ENCODE measurements at regions not wholly inside any gene's neighbourhood (a gene's known extent, or its start where the extent isn't known, plus 50 kb on each side); places are given as distances from the start of the nearest gene placed in this dataset.
"Not testable (repeated sequence)": the region's sequence is repeated elsewhere in the genome, so short reads cannot be mapped to it uniquely, and the experiment has no call there.

DNA sequence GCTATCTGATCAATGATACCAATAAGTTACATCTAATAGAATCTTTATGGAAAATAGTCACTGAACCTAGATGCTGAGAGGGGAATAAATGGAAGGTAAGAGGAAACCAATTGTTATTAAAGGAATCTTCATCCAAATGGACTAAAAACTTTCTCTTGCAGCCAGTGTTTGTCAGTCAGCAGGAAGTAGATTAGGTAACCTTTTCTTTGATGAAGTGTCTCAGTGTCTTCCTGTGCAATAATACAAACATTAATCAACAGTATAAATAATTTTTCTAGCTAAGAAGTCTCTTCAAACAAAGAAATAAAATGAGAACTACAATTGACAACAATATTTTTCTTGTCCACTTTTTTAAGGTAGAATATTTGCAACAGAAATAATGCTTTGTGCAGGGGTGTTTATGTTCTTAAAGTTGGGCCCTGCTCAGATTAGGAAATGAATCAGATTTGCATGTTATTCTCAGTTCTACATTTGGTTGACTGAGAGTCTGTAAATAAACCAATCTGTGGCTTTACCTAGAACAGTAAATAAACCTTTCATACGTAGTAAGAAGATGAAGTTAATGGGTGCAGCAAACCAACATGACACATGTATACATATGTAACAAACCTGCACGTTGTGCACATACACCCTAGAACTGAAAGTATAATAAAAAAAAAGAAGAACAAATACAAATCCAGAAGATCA is 391.4 kb downstream of the MRPL39 start:
- DNase-seq: no peak
- in situ Hi-C loops (cut with HindIII; ENCODE audit: low pct_ligation_motif_present, low pct_unique_long_range_greater_than_20kb, low sequenced_read_pairs): no loop called here

DNA sequence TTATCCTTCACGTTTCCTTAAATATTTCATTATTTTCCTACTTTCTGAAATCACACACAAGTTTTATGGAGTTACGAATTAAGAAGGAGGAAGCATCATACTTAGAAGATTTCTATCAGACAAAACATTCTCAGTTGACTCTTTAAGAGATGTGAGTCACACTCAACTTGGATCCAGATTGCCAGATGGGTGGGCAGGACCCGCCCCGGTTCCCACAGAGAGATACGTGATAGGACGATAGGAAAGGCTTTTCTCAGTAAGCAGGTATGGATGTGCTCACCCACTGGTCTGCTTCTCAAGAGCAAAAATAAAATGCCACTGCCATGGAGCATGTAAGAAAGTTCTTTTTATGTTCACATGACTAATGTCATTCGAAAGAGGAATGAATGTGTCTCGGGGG is 392.6 kb downstream of the MRPL39 start:
- no peak for DNase-seq
- in situ Hi-C loops (cut with HindIII; ENCODE audit: low pct_ligation_motif_present, low pct_unique_long_range_greater_than_20kb, low sequenced_read_pairs): no loop called here

DNA sequence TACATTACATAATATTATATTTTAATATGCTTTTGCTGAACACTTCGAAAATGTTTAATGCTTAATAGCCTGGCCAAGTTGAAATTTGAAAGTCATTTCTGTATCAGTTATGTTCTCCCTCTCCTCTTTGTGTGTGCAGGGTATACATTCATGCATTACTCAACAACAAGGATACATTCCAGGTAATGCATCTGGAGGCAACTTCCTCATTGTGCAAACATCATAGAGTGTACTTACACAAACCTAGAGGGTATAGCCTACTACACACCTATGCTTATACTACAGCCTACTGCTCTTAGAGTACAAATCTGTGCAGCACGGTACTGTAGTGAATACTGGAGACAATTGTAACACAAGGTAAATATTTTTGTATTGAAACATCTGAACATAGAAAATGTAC is 407.3 kb downstream of the MRPL39 start:
- no peak for DNase-seq
- in situ Hi-C loops (cut with HindIII; ENCODE audit: low pct_ligation_motif_present, low pct_unique_long_range_greater_than_20kb, low sequenced_read_pairs): no loop called here

DNA sequence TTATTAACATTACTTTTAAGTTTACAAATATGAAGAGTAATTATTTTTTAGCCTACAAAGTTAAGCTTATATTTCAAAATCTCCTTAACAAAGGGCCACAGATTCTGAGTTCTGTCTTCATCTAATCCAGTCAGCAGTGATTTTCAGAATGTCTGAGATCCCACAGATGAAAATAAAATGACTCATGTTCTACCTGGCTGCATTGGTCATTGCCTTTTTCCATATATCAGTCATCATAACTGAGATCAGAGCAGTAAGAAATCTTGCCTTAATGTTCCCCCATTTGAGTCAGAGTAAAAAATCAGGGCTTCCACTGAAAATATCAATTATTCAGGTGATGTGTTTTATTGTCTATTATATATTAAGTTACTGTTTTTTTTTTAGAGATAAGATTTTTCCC is 416.1 kb downstream of the MRPL39 start:
- in situ Hi-C loops (cut with HindIII; ENCODE audit: low pct_ligation_motif_present, low pct_unique_long_range_greater_than_20kb, low sequenced_read_pairs): no loop called here
- DNase-seq: no peak

DNA sequence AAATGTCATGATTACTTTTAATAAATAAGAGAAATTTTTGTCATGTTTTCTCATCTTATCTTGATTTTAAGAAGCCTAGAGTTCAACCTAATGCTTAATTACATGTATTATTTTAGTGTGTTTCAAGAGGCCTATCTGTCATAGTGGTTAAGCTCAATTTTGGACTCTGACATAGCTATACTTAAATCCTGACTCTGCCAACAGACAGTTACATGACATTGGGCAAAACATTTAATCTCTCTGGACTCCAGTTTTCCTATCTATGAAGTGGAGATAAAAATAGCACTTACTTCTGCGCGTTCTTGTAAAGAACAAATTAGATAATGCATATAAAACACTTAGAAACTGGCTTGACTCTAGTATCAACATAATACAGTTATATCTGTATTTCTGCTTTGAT is 417.8 kb downstream of the MRPL39 start:
- in situ Hi-C loops (cut with HindIII; ENCODE audit: low pct_ligation_motif_present, low pct_unique_long_range_greater_than_20kb, low sequenced_read_pairs): no loop called here
- no peak for DNase-seq

DNA sequence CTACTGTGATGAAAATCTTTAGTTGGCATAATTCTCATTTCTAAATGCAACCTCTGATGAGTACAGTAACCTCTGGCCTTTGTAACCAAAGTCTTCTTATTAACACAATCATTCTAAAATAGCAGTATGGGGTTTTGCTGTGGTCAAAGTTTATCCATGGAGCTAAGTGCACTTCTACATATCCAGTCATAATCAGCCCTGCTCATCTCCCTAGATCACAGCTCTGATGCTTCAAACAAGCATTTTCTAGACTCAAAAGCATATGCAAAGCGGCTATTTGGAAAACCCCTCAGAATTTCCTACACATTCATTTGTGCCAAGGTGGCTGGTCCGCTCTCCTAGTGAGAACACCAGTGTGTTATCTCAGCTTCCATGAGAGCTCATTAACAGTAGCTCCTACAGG is 418.6 kb downstream of the MRPL39 start:
- in situ Hi-C loops (cut with HindIII; ENCODE audit: low pct_ligation_motif_present, low pct_unique_long_range_greater_than_20kb, low sequenced_read_pairs): no loop called here
- no peak for DNase-seq

DNA sequence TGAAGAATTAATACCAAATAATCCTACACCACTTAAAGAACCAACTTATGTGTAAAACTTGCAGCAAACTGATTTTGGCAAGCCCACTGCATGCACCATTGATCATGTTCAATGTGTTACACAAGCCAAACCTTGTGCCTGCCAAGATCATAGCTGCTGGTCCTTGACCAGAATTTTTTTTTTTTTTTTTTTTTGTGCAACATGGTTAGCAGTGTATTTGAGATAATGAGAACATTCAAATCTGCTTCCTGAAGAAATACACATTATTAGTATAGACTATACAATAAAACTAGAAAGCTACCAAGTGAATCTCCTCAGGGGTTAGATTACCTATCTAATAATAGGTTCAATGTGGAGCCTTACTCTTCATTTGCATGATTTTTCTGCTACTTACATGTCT is 421.0 kb downstream of the MRPL39 start:
- in situ Hi-C loops (cut with HindIII; ENCODE audit: low pct_ligation_motif_present, low pct_unique_long_range_greater_than_20kb, low sequenced_read_pairs): no loop called here
- DNase-seq: no peak

DNA sequence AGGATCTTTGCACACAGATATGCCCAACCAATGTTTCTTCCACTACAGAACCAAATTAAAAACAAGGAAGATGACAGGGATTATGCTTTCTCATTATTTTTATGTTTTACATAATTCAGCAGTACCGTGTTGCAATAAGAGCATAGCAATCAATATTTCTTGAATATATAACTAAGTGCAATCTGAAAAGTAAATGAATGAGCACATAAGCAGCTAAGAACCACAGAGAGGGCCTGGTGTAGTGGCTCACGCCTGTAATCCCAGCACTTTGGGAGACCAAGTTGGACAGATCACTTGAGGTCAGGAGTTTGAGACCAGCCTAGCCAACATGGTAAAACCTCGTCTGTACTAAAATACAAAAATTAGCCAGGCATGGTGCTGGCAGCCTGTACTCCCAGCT is 423.7 kb downstream of the MRPL39 start:
- no peak for DNase-seq
- in situ Hi-C loops (cut with HindIII; ENCODE audit: low pct_ligation_motif_present, low pct_unique_long_range_greater_than_20kb, low sequenced_read_pairs): no loop called here

DNA sequence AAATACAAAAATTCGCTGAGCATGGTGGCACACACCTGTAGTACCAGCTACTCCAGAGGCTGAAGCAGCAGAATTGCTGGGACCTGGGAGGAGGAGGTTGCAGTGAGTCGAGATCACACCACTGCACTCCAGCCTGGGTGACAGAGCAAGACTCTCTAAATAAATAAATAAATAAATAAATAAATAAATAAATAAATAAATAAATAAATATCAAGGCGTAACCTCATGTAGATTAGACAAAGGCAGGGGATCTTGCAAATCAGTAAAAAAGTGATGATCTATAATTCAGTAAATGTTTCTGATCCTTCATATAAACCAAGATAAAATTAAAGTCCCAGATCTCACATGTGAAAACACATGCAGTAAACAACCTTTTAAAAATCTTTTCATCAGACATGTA is 425.6 kb downstream of the MRPL39 start:
- in situ Hi-C loops (cut with HindIII; ENCODE audit: low pct_ligation_motif_present, low pct_unique_long_range_greater_than_20kb, low sequenced_read_pairs); DNase-seq: not testable (repeated sequence)

DNA sequence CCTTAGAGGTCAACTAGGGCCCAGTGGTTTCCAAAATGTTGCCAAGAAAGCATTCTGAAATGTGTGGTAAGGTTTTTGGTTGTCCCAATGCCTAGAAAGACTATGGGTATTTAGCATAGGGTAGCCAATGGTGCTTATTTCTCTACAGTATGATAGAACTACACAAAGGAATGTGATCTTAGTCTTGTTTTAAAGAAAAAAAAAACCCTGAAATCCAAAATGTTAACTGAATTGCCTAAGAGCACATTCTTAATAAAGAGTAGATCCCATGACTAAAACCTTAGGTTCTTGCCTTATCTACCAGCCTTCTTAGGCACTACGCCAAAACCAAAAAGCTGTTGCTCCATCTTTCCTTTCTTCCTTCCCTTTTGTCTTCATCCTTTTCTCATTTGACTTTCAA is 428.2 kb downstream of the MRPL39 start:
- in situ Hi-C loops (cut with HindIII; ENCODE audit: low pct_ligation_motif_present, low pct_unique_long_range_greater_than_20kb, low sequenced_read_pairs): no loop called here

DNA sequence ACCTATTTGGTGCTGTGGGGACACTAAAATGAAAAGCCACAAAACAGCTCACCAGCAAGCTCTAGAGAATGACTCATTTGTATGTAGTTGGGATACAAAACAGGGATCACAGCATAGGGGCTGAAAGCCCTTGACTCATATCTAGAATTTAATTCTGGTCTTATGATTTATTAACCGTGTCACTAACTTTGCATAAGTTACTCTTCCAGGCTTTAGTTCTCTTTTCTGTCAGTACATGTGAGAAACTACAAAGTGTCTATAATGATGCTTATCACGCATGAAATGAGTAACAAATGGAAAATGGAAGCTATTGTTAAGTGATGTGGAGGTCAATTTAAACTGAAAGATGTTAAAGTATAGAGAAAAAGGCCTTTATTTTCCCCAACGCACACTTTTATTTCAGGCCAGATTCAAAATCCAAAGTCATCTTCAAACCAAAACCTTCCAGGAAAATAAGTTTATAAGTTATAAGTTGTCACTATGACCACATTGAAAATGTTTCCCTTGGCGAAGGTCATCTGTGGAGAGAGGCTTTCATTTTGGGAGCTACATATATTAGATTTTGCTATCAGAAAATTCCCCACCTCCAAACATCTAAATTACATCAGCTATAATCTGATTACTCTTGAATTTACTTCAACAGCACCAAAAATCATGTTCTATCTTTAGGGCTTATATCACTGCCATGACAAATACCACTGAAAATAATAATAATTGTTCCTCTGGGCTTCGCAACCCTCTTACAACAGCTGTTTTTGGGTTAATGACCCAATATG is 430.5 kb downstream of the MRPL39 start:
- in situ Hi-C loops (cut with HindIII; ENCODE audit: low pct_ligation_motif_present, low pct_unique_long_range_greater_than_20kb, low sequenced_read_pairs): no loop called here
- no peak for DNase-seq

More for the DNA sequence above, 428.2 kb downstream of the MRPL39 start:
- DNase-seq: no peak

DNA sequence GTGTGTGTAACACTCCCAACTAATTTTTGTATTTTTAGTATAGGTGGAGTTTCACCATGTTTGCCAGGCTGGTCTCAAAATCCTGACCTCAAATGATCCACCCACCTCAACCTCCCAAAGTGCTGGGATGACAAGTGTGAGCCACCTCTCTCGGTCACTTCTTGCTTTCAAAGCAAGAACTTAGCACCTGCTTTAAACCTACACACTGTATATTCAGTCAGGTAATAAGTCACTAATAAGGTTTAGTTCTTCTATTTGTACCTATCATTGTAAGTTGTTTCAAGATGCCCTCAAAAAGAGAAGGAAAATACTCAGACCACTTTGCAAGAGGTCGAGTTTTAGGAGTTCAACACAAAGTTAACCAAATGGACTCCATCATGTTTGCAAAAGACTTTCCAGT is 431.3 kb downstream of the MRPL39 start:
- DNase-seq: no peak
- in situ Hi-C loops (cut with HindIII; ENCODE audit: low pct_ligation_motif_present, low pct_unique_long_range_greater_than_20kb, low sequenced_read_pairs): no loop called here

DNA sequence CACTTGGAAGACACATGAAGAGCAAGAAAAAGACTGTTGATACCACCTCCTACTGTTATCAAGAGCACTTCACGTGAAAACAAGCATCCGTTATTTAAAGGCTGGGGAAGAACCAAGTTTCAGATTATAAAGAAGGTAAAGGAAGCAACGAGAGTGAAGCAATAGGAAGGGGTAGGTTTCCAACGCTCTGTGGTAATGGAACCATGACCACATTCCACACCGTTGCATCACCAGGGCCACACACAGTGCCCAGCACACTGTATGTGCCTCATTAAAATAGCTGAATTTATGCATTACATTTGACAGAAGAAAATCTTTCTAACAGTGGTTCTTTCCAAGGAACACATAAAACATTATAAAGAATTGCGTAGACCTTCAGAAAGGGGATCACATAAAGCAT is 435.8 kb downstream of the MRPL39 start:
- DNase-seq: peak; percentile 11

DNA sequence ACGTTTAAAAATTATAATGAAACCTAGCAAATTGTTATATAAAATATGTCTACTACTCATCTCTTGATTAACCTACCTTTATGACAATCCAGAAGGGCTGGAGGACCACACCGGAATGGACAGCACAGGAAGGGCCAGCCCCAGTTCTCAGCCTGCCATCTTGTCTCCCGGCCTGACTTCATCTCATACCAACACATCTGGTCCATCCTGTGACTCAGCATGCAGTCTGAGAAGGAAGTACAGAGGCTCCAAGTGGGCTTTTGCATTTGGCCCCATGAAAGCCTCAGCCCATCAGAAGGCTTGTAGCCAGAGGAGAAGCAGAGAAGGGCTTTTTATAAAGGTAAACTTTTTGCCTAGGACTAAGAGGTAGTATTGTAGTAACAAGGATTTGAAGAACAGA is 436.6 kb downstream of the MRPL39 start:
- in situ Hi-C loops (cut with HindIII; ENCODE audit: low pct_ligation_motif_present, low pct_unique_long_range_greater_than_20kb, low sequenced_read_pairs): no loop called here
- no peak for DNase-seq

More for the DNA sequence above, 435.8 kb downstream of the MRPL39 start:
- in situ Hi-C loops (cut with HindIII; ENCODE audit: low pct_ligation_motif_present, low pct_unique_long_range_greater_than_20kb, low sequenced_read_pairs): no loop called here

DNA sequence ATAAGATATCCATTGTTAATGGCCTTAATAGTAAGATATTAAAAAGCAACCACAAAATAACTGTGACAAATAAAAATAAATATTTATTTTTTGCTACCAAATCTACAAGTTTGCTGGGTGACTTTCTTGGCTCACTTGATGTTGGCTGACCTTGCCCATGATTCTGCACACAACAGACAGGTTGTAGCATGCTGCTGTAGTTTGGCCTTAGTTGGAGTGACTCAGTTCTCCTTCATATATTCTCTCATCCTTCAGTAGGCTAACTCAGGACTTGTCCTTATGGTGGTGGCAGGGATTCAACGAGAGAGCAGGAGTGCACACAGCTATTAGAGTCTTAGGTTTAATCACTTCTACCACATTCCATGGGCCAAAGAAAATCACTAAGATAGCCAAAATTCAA is 437.9 kb downstream of the MRPL39 start:
- in situ Hi-C loops (cut with HindIII; ENCODE audit: low pct_ligation_motif_present, low pct_unique_long_range_greater_than_20kb, low sequenced_read_pairs): no loop called here
- no peak for DNase-seq

DNA sequence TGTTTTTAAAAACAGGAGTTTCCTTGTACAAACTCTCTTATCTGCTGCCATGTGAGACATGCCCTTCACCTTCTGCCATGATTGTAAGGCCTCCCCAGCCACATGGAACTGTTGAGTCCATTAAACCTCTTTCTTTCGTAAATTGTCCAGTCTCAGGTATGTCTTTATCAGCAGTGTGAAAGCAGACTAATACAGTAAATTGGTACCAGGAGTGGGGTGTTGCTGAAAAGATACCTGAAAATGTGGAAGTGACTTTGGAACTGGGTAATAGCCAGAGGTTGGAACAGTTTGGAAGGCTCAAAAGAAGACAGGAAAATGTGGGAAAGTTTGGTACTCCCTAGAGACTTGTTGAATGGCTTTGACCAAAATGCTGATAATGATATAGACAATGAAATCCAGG is 440.4 kb downstream of the MRPL39 start:
- not testable (repeated sequence) for DNase-seq

DNA sequence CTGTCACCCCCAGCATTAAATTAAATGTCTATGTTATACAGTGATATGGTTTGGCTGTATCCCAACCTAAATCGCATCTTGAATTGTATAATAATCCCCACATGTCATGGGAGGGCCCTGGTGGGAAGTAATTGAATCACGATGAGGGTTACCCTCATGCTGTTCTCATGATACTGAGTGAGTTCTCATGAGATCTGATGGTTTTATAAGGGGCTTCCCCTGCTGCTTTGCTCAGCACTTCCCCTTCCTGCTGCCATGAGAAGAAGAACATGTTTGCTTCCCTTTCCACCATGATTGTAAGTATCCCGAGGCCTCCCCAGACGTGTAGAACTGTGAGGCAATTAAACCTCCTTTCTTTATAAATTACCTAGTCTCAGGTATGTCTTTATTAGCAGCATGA is 445.7 kb downstream of the MRPL39 start:
- no peak for DNase-seq
- in situ Hi-C loops (cut with HindIII; ENCODE audit: low pct_ligation_motif_present, low pct_unique_long_range_greater_than_20kb, low sequenced_read_pairs): no loop called here

More for the DNA sequence above, 440.4 kb downstream of the MRPL39 start:
- in situ Hi-C loops (cut with HindIII; ENCODE audit: low pct_ligation_motif_present, low pct_unique_long_range_greater_than_20kb, low sequenced_read_pairs): not testable (repeated sequence)

DNA sequence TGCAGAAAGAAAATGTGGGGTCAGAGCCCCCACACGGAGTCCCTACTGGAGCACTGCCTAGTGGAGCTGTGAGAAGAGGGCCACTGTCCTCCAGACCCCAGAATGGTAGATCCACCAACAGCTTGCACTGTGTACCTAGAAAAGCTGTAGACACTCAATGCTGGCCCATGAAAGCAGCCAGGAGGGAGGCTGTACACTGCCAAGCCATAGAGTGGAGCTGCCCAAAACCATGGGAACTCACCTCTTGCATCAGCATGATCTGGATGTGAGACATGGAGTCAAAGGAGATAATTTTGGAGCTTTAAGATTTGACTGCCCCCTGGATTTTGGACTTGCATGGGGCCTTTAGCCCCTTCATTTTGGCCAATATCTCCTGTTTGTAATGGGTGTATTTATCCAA is 452.3 kb downstream of the MRPL39 start:
- DNase-seq; in situ Hi-C loops (cut with HindIII; ENCODE audit: low pct_ligation_motif_present, low pct_unique_long_range_greater_than_20kb, low sequenced_read_pairs): not testable (repeated sequence)

DNA sequence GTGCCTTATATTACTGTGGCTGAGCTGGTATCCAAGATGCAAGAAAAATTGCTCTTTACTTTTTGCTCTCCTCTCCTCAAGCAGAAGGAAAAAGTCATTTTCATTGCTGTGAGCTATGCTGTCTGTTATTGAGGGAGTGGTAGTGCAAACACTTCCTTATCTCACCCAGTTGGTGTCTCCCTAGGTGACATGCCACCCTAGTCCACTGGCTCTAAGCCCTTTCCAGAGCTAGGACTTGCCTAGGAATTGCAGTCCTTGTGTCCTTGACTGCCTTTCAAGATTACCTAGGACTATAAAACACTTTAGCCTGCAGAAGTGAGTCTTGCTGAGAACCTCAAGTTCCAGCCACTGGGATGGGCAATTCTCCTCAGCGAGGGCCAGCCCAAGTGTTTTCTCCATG is 458.3 kb downstream of the MRPL39 start:
- no peak for DNase-seq
- in situ Hi-C loops (cut with HindIII; ENCODE audit: low pct_ligation_motif_present, low pct_unique_long_range_greater_than_20kb, low sequenced_read_pairs): no loop called here

DNA sequence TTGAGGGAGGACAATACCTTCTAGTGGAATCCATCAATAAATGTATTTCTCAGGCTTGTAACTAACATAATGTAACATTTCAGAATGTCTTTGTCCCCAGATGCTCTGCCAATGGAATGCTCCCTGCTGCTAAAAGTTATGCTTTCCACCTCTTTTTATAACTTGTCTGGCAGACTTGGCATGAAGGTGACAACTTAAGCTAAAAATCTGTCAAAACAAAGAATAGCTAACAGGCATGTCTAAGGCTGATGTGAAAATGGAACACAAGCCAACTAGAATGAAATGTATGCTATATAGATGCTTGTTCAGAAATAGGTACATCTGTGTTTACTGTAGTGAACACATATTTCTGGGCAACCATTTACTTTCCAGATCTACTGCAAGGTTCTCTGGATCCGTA is 467.9 kb downstream of the MRPL39 start:
- DNase-seq: no peak
- in situ Hi-C loops (cut with HindIII; ENCODE audit: low pct_ligation_motif_present, low pct_unique_long_range_greater_than_20kb, low sequenced_read_pairs): no loop called here

Data from ACHN (cell line).